Stomach (tissue), 8 donors: ENCODE measurements at regions not wholly inside any gene's neighbourhood (a gene's known extent, or its start where the extent isn't known, plus 50 kb on each side); places are given as distances from the start of the nearest gene placed in this dataset.

Experiments used
- DNase-seq, 2 donors: peaks; one replicate each; pipeline versions ENCODE4 v3.0.0 to v3.0.0-alpha.2; 2013 to 2019
- H3K27ac ChIP-seq, 5 donors: fragments of 200-600 bp in 4 of 5; sonication (generic) in 4 of 5; one replicate each; pipeline ENCODE4 v1.5.1; 2013 to 2019; ENCODE audit warnings: mild to moderate bottlenecking in 1 of 5, moderate library complexity in 1 of 5
- H3K27me3 ChIP-seq, 3 donors: fragments of 200-600 bp; sonication (generic); one replicate each; pipeline ENCODE4 v1.5.1; 2017 to 2019; ENCODE audit warnings: mixed run types in 1 of 3
- H3K36me3 ChIP-seq, 4 donors: fragments of 200-600 bp; sonication (generic); 1 replicate in 3 of 4; 2 replicates in 1 of 4; pipeline ENCODE4 v1.5.1; 2016 to 2019
- H3K4me1 ChIP-seq, 4 donors: fragments of 200-600 bp; sonication (generic); one replicate each; pipeline ENCODE4 v1.5.1; 2016 to 2019
- H3K4me3 ChIP-seq, 4 donors: fragments of 200-600 bp; sonication (generic) in 3 of 4; one replicate each; pipeline ENCODE4 v1.5.1; 2016 to 2019; ENCODE audit warnings: mild to moderate bottlenecking in 1 of 4
- H3K9me3 ChIP-seq, 4 donors: fragments of 200-600 bp; sonication (generic); one replicate each; pipeline ENCODE4 v1.5.1; 2016 to 2019
- EP300 ChIP-seq: sonication (generic); formaldehyde crosslinking; IDR thresholded peaks from one replicate; pipeline ENCODE4 v1.6.1; 2017; ENCODE audit warnings: antibody characterized with exemption
- POLR2A ChIP-seq, 4 donors: fragments of 450-650 bp; IDR thresholded peaks; one replicate each; pipeline ENCODE4 v1.6.1; 2016; ENCODE audit warnings: antibody characterized with exemption in 4 of 4, control low read depth in 2 of 4, mild to moderate bottlenecking in 1 of 4, moderate library complexity in 1 of 4
- POLR2AphosphoS5 ChIP-seq, 3 donors: sonication (generic); formaldehyde crosslinking; IDR thresholded peaks; one replicate each; pipeline ENCODE4 v1.6.1; 2016; ENCODE audit warnings: antibody characterized with exemption in 3 of 3
- WGBS, 5 donors: extraction: QIAGEN DNeasy Blood & Tissue Kit in 3 of 5; methylation state at CpG; one replicate each; pipeline versions ENCODE4 v1.1.5 to v1.1.7; 2013 to 2018; 5-methylcytosine and 5-hydroxymethylcytosine counted together
- intact Hi-C: fragments of 100-400 bp; cut with DNase I; formaldehyde crosslinking; loops from one replicate; pipeline ENCODE4 v1.15.1; 2023; ENCODE audit warnings: low total_unique reads
- TF ChIP-seq, protein P1 (sequence below), 7 experiments: fragments of 450-650 bp in 4 of 7; fragments of 200-600 bp in 3 of 7; sonication (generic) in 3 of 7; IDR thresholded peaks; one replicate each; pipeline ENCODE4 v1.5.1; 2016 to 2019; ENCODE audit warnings: antibody characterized with exemption in 7 of 7, control low read depth in 2 of 7, mild to moderate bottlenecking in 1 of 7
- donor health status: healthy with polysubstance abuse.
- donor health status: Bipolar disorder and iron deficiency.
- donor health status: healthy.

- TF ChIP-seq POLR2AphosphoS5 (IDR thresholded peaks at IDR 0.05): no peak
- TF ChIP-seq, protein P1, sequence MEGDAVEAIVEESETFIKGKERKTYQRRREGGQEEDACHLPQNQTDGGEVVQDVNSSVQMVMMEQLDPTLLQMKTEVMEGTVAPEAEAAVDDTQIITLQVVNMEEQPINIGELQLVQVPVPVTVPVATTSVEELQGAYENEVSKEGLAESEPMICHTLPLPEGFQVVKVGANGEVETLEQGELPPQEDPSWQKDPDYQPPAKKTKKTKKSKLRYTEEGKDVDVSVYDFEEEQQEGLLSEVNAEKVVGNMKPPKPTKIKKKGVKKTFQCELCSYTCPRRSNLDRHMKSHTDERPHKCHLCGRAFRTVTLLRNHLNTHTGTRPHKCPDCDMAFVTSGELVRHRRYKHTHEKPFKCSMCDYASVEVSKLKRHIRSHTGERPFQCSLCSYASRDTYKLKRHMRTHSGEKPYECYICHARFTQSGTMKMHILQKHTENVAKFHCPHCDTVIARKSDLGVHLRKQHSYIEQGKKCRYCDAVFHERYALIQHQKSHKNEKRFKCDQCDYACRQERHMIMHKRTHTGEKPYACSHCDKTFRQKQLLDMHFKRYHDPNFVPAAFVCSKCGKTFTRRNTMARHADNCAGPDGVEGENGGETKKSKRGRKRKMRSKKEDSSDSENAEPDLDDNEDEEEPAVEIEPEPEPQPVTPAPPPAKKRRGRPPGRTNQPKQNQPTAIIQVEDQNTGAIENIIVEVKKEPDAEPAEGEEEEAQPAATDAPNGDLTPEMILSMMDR (IDR thresholded peaks at IDR 0.05): no peak
- H3K9me3 ChIP-seq: no peaks in the 10 kb centered on the region
- no peaks in the 10 kb centered on the region for H3K36me3 ChIP-seq
- DNase-seq: no peak
- no peaks in the 10 kb centered on the region for H3K4me1 ChIP-seq
- WGBS, 5 donors: 82 to 91% (median 86%) methylated on average over 4 of the region's 4 CpGs
- H3K4me3 ChIP-seq: no peak overlapping the region
- no peaks in the 10 kb centered on the region for H3K27me3 ChIP-seq
- intact Hi-C loops: no loop called here
- H3K27ac ChIP-seq: no peak overlapping the region
Measured at GRCh38 chr3:174336784-174337183, 522.4 kb upstream of the NAALADL2 start.

GRCh38 chr3:174337227-174337626 is 521.9 kb upstream of the NAALADL2 start:
- Histone ChIP-seq H3K4me1 (no peaks in the 10 kb centered on the region), H3K4me3 (no peak overlapping the region), H3K27me3 (no peaks in the 10 kb centered on the region), H3K27ac (no peak overlapping the region), H3K36me3 (no peaks in the 10 kb centered on the region), H3K9me3 (no peaks in the 10 kb centered on the region)
- intact Hi-C loops: no loop called here
- no peak for DNase-seq
- TF ChIP-seq POLR2A (IDR thresholded peaks at IDR 0.05): no peak
- TF ChIP-seq POLR2AphosphoS5 (IDR thresholded peaks at IDR 0.05): no peak
- TF ChIP-seq EP300: no peak
- TF ChIP-seq, protein P1 (IDR thresholded peaks at IDR 0.05): no peak
- WGBS, 5 donors: 71 to 85% (median 77%) methylated on average over 4 of the region's 4 CpGs

- WGBS, 5 donors: 47 to 72% (median 56%) methylated on average over 3 of the region's 3 CpGs
- no peaks in the 10 kb centered on the region for H3K36me3 ChIP-seq
- H3K27me3 ChIP-seq: no peaks in the 10 kb centered on the region
- TF ChIP-seq POLR2AphosphoS5 (IDR thresholded peaks at IDR 0.05): no peak
- TF ChIP-seq, protein P1 (IDR thresholded peaks at IDR 0.05): no peak
- no peak for TF ChIP-seq EP300
- TF ChIP-seq POLR2A (IDR thresholded peaks at IDR 0.05): no peak
- intact Hi-C loops: no loop called here
- no peak overlapping the region for H3K27ac ChIP-seq
- no peak for DNase-seq
- no peak overlapping the region for H3K4me3 ChIP-seq
- no peaks in the 10 kb centered on the region for H3K4me1 ChIP-seq
- H3K9me3 ChIP-seq: no peaks in the 10 kb centered on the region
Measured at GRCh38 chr3:174340624-174341587, 518.2 kb upstream of the NAALADL2 start.

DNA sequence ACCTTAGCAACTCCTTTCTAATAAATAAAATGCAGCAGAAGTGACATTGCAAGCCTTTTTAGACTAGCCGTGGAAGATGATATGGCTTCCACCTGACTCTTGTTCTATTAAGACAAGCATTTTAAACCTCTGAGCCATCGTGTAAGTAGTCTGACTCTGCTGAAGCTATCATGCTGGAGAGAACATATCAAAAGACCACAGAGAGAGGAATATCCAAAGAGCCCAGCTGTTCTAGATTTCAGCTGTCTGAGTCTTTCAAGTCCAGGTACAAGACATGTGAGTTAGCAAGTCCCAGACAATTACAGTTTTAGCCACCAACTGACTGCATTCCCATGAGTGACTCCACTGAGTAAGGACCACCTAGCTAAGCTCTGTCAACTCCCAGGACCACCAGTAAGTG is 517.0 kb upstream of the NAALADL2 start:
- no peaks in the 10 kb centered on the region for H3K4me1 ChIP-seq
- no peaks in the 10 kb centered on the region for H3K36me3 ChIP-seq
- intact Hi-C loops: no loop called here
- DNase-seq: no peak
- H3K27me3 ChIP-seq: no peaks in the 10 kb centered on the region
- TF ChIP-seq POLR2A (IDR thresholded peaks at IDR 0.05): no peak
- no peak for TF ChIP-seq POLR2AphosphoS5 (IDR thresholded peaks at IDR 0.05)
- no peak for TF ChIP-seq EP300
- TF ChIP-seq, protein P1 (IDR thresholded peaks at IDR 0.05): no peak
- H3K4me3 ChIP-seq: no peak overlapping the region
- 81 to 87% (median 86%) methylated on average over 2 of the region's 2 CpGs for WGBS, 5 donors
- H3K27ac ChIP-seq: no peak overlapping the region
- H3K9me3 ChIP-seq: no peaks in the 10 kb centered on the region
